GM12878 (cell line): ENCODE measurements at regions not wholly inside any gene's neighbourhood (a gene's known extent, or its start where the extent isn't known, plus 50 kb on each side); places are given as distances from the start of the nearest gene placed in this dataset.

Experiments used
- ATAC-seq: fragments of 200-7000 bp; cut with Tn5 transposase; 3 replicates; pipeline ENCODE4 v1.9.1; 2020; ENCODE audit warnings: mild to moderate bottlenecking, moderate library complexity
- BruUV-seq: library from RNA; stranded (reverse); fragments of 400-500 nt; replicated peaks from 2 replicates; lab custom pipeline; 2021; lab: Mats Ljungman, UMichigan
- CTCF ChIA-PET: fragments of 300-600 bp; sonication (Branson Sonifier 250); formaldehyde crosslinking; extraction: SDS; loops from one replicate; lab custom pipeline; 2021; ENCODE audit warnings: inconsistent platforms; lab: Yijun Ruan, JAX
- POLR2A ChIA-PET: fragments of 350-600 bp; formaldehyde crosslinking; extraction: SDS; loops from one replicate; lab custom pipeline; 2021; ENCODE audit warnings: inconsistent platforms; lab: Charles Lee
- RAD21 ChIA-PET: fragments of 300-600 bp; sonication (Branson Sonifier 250); formaldehyde crosslinking; loops from one replicate; lab custom pipeline; 2023; ENCODE audit warnings: antibody characterized with exemption; ENCODE audit not compliant: unreplicated experiment; lab: Charles Lee
- SMC1A ChIA-PET: fragments of 300-600 bp; sonication (Branson Sonifier 250); formaldehyde crosslinking; loops from one replicate; lab custom pipeline; 2023; ENCODE audit not compliant: unreplicated experiment, uncharacterized antibody; lab: Charles Lee
- DNase-seq: peaks from one replicate; pipeline ENCODE4 v3.0.0-alpha.2; 2011; ENCODE audit warnings: low read depth, low spot score
- FAIRE-seq: peaks from 3 replicates; lab custom pipeline; 2011; peaks lifted over from hg19 to GRCh38; lab: Jason Lieb, UNC
- H2AFZ ChIP-seq: 2 replicates; pipeline ENCODE4 v1.6.0; 2011; ENCODE audit warnings: low read depth, low read length, control low read depth; ENCODE audit not compliant: control insufficient read depth
- H3K27ac ChIP-seq: 2 replicates; pipeline ENCODE4 v1.5.1; 2011; ENCODE audit warnings: control low read depth; ENCODE audit not compliant: control insufficient read depth, insufficient read depth
- H3K27me3 ChIP-seq, 2 experiments: replicated peaks in 1 of 2; 2 replicates each; pipeline versions ENCODE4 v1.6.0 to v1.6.1; 2011; ENCODE audit warnings: low read length in 1 of 2; ENCODE audit not compliant: control insufficient read depth in 2 of 2, insufficient read depth in 2 of 2
- H3K36me3 ChIP-seq, 2 experiments: 2 replicates each; pipeline ENCODE4 v1.5.1; 2011; ENCODE audit warnings: low read length in 1 of 2; ENCODE audit not compliant: control insufficient read depth in 2 of 2, insufficient read depth in 2 of 2
- H3K4me1 ChIP-seq: 2 replicates; pipeline ENCODE4 v1.6.1; 2011; ENCODE audit warnings: mild to moderate bottlenecking, low read length, moderate library complexity, mixed read lengths; ENCODE audit not compliant: control insufficient read depth, insufficient read depth
- H3K4me2 ChIP-seq: 2 replicates; pipeline ENCODE4 v1.6.0; 2011; ENCODE audit warnings: control low read depth; ENCODE audit not compliant: control insufficient read depth, insufficient read depth
- H3K4me3 ChIP-seq: fragments of 200-600 bp; sonication (generic); 2 replicates; pipeline ENCODE4 v1.5.1; 2016
- H3K79me2 ChIP-seq: 2 replicates; pipeline ENCODE4 v1.6.0; 2011; ENCODE audit warnings: low read length; ENCODE audit not compliant: control insufficient read depth, insufficient read depth
- H3K9ac ChIP-seq: 2 replicates; pipeline ENCODE4 v1.8.0; 2011; ENCODE audit warnings: low read length, control low read depth, mixed read lengths; ENCODE audit not compliant: control insufficient read depth, insufficient read depth
- H3K9me3 ChIP-seq: replicated peaks from 3 replicates; pipeline ENCODE4 v1.5.1; 2011; ENCODE audit warnings: mild to moderate bottlenecking, low read length; ENCODE audit not compliant: control insufficient read depth, insufficient read depth
- H4K20me1 ChIP-seq: 2 replicates; pipeline ENCODE4 v1.6.0; 2011; ENCODE audit not compliant: control insufficient read depth, insufficient read depth
- CEBPB ChIP-seq, 2 experiments: fragments of 150-350 bp in 1 of 2; IDR thresholded peaks; 2 replicates each; pipeline ENCODE4 v1.6.1; 2012 to 2014; ENCODE audit warnings: low read depth in 2 of 2, low read length in 2 of 2, borderline replicate concordance in 1 of 2, inconsistent platforms in 1 of 2
- CHD2 ChIP-seq: IDR thresholded peaks from 2 replicates; pipeline ENCODE4 v1.6.1; 2011; ENCODE audit warnings: low read depth, low read length, improper control_type of control experiment, borderline replicate concordance
- CREB1 ChIP-seq: IDR thresholded peaks from 2 replicates; pipeline ENCODE4 v1.6.1; 2012; ENCODE audit warnings: low read depth, mild to moderate bottlenecking, inconsistent platforms
- DPF2 ChIP-seq: fragments of 450-650 bp; IDR thresholded peaks from 2 replicates; pipeline ENCODE4 v1.6.1; 2017; ENCODE audit warnings: mild to moderate bottlenecking
- EGR1 ChIP-seq, 2 experiments: IDR thresholded peaks; 1 replicate in 1 of 2; 2 replicates in 1 of 2; pipeline ENCODE4 v1.6.1; 2011 to 2012; ENCODE audit warnings: low read depth in 2 of 2, low read length in 2 of 2, borderline replicate concordance in 1 of 2, mild to moderate bottlenecking in 1 of 2, moderate library complexity in 1 of 2
- GATAD2B ChIP-seq: fragments of 450-650 bp; conservative IDR thresholded peaks from 2 replicates; pipeline ENCODE4 v1.6.1; 2017; ENCODE audit warnings: low read depth, mild to moderate bottlenecking, moderate library complexity
- HCFC1 ChIP-seq: fragments of 150-350 bp; IDR thresholded peaks from 2 replicates; pipeline ENCODE4 v1.6.1; 2014; ENCODE audit warnings: low read length
- KAT2A ChIP-seq: conservative IDR thresholded peaks from 2 replicates; pipeline ENCODE4 v1.6.1; 2011; ENCODE audit warnings: low read depth, low read length; ENCODE audit not compliant: control insufficient read depth
- MAX ChIP-seq: IDR thresholded peaks from 2 replicates; pipeline ENCODE4 v1.6.1; 2012; ENCODE audit warnings: low read depth, low read length, improper control_type of control experiment
- SREBF1 ChIP-seq: IDR thresholded peaks from 2 replicates; pipeline ENCODE4 v1.6.1; 2012; ENCODE audit warnings: mild to moderate bottlenecking, low read length
- SREBF2 ChIP-seq: IDR thresholded peaks from 2 replicates; pipeline ENCODE4 v1.6.1; 2012; ENCODE audit warnings: mild to moderate bottlenecking, low read length
- ZNF384 ChIP-seq: IDR thresholded peaks from 2 replicates; pipeline ENCODE4 v1.6.1; 2012; ENCODE audit warnings: low read depth, mild to moderate bottlenecking, low read length, improper control_type of control experiment, borderline replicate concordance
- WGBS: methylation state at CpG from one replicate; pipeline ENCODE4 v1.1.6; 2016; ENCODE audit warnings: low lambda C conversion rate; ENCODE audit not compliant: insufficient replicate concordance, insufficient coverage; ENCODE audit errors: missing lambda C conversion rate; 5-methylcytosine and 5-hydroxymethylcytosine counted together
- in situ Hi-C: fragments of 300-500 bp; cut with MboI; formaldehyde crosslinking; loops from 9 replicates; pipeline ENCODE4 v1.14.3; 2018; ENCODE audit warnings: mixed read lengths
- intact Hi-C: fragments of 100-400 bp; cut with micrococcal nuclease; formaldehyde crosslinking; loops from one replicate; pipeline ENCODE4 v1.14.2; 2022; ENCODE audit not compliant: unreplicated experiment
- TF ChIP-seq, protein P1 (sequence below): fragments of 450-650 bp; IDR thresholded peaks from 2 replicates; pipeline ENCODE4 v1.6.1; 2016; ENCODE audit warnings: mild to moderate bottlenecking
- TF ChIP-seq, protein P2 (sequence below): fragments of 450-650 bp; IDR thresholded peaks from 2 replicates; pipeline ENCODE4 v1.6.1; 2017; ENCODE audit warnings: mild to moderate bottlenecking
- TF ChIP-seq, protein P3 (sequence below): fragments of 450-650 bp; IDR thresholded peaks from 2 replicates; pipeline ENCODE4 v1.6.1; 2017; ENCODE audit warnings: mild to moderate bottlenecking, moderate library complexity
- TF ChIP-seq, protein P4 (sequence below): IDR thresholded peaks from 2 replicates; pipeline ENCODE4 v1.6.1; 2012; ENCODE audit warnings: low read depth, low read length, improper control_type of control experiment

- no peaks in the 10 kb centered on the region for H3K9me3 ChIP-seq
- no TSS peak for BruUV-seq
- H3K79me2 ChIP-seq: no peaks in the 10 kb centered on the region
- H3K9ac ChIP-seq: no peak overlapping the region
- DNase-seq: no peak
- no peak for ATAC-seq
- in situ Hi-C loops (no loop called here), intact Hi-C loops (no loop called here)
- H3K36me3 ChIP-seq: no peaks in the 10 kb centered on the region
- WGBS: 61% methylated on average over 2 of the region's 2 CpGs
- POLR2A ChIA-PET: no interaction called here
- no peaks in the 10 kb centered on the region for H3K27me3 ChIP-seq
- no peak overlapping the region for H3K27ac ChIP-seq
- H2AFZ ChIP-seq: no peak overlapping the region
- RAD21 ChIA-PET: no interaction called here
- H3K4me3 ChIP-seq: no peak overlapping the region
- no peak overlapping the region for H3K4me2 ChIP-seq
- peaks cover 20% of the 10 kb centered on the region for H3K4me1 ChIP-seq
- SMC1A ChIA-PET: no interaction called here
- no peak for TF ChIP-seq GATAD2B
- no peak for TF ChIP-seq ZNF384
- TF ChIP-seq CEBPB (IDR thresholded peaks at IDR 0.05; ENCODE audit: borderline replicate concordance in 1 of 2, low read depth in 2 of 2, low read length in 2 of 2): no peak
- TF ChIP-seq SREBF2: no peak
- TF ChIP-seq, protein P1, sequence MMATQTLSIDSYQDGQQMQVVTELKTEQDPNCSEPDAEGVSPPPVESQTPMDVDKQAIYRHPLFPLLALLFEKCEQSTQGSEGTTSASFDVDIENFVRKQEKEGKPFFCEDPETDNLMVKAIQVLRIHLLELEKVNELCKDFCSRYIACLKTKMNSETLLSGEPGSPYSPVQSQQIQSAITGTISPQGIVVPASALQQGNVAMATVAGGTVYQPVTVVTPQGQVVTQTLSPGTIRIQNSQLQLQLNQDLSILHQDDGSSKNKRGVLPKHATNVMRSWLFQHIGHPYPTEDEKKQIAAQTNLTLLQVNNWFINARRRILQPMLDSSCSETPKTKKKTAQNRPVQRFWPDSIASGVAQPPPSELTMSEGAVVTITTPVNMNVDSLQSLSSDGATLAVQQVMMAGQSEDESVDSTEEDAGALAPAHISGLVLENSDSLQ: no peak
- TF ChIP-seq, protein P2, sequence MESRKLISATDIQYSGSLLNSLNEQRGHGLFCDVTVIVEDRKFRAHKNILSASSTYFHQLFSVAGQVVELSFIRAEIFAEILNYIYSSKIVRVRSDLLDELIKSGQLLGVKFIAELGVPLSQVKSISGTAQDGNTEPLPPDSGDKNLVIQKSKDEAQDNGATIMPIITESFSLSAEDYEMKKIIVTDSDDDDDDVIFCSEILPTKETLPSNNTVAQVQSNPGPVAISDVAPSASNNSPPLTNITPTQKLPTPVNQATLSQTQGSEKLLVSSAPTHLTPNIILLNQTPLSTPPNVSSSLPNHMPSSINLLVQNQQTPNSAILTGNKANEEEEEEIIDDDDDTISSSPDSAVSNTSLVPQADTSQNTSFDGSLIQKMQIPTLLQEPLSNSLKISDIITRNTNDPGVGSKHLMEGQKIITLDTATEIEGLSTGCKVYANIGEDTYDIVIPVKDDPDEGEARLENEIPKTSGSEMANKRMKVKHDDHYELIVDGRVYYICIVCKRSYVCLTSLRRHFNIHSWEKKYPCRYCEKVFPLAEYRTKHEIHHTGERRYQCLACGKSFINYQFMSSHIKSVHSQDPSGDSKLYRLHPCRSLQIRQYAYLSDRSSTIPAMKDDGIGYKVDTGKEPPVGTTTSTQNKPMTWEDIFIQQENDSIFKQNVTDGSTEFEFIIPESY: no peak
- no peak for TF ChIP-seq SREBF1
- TF ChIP-seq, protein P3, sequence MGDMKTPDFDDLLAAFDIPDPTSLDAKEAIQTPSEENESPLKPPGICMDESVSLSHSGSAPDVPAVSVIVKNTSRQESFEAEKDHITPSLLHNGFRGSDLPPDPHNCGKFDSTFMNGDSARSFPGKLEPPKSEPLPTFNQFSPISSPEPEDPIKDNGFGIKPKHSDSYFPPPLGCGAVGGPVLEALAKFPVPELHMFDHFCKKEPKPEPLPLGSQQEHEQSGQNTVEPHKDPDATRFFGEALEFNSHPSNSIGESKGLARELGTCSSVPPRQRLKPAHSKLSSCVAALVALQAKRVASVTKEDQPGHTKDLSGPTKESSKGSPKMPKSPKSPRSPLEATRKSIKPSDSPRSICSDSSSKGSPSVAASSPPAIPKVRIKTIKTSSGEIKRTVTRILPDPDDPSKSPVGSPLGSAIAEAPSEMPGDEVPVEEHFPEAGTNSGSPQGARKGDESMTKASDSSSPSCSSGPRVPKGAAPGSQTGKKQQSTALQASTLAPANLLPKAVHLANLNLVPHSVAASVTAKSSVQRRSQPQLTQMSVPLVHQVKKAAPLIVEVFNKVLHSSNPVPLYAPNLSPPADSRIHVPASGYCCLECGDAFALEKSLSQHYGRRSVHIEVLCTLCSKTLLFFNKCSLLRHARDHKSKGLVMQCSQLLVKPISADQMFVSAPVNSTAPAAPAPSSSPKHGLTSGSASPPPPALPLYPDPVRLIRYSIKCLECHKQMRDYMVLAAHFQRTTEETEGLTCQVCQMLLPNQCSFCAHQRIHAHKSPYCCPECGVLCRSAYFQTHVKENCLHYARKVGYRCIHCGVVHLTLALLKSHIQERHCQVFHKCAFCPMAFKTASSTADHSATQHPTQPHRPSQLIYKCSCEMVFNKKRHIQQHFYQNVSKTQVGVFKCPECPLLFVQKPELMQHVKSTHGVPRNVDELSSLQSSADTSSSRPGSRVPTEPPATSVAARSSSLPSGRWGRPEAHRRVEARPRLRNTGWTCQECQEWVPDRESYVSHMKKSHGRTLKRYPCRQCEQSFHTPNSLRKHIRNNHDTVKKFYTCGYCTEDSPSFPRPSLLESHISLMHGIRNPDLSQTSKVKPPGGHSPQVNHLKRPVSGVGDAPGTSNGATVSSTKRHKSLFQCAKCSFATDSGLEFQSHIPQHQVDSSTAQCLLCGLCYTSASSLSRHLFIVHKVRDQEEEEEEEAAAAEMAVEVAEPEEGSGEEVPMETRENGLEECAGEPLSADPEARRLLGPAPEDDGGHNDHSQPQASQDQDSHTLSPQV: no peak
- no peak for TF ChIP-seq CHD2
- TF ChIP-seq, protein P4, sequence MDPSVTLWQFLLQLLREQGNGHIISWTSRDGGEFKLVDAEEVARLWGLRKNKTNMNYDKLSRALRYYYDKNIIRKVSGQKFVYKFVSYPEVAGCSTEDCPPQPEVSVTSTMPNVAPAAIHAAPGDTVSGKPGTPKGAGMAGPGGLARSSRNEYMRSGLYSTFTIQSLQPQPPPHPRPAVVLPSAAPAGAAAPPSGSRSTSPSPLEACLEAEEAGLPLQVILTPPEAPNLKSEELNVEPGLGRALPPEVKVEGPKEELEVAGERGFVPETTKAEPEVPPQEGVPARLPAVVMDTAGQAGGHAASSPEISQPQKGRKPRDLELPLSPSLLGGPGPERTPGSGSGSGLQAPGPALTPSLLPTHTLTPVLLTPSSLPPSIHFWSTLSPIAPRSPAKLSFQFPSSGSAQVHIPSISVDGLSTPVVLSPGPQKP: no peak
- no peak for TF ChIP-seq CREB1
- TF ChIP-seq DPF2: no peak
- TF ChIP-seq HCFC1: no peak
- TF ChIP-seq EGR1 (IDR thresholded peaks at IDR 0.05; ENCODE audit: borderline replicate concordance in 1 of 2, low read depth in 2 of 2, low read length in 2 of 2): no peak
- TF ChIP-seq MAX: no peak
- TF ChIP-seq KAT2A: no peak
- CTCF ChIA-PET: no interaction called here
- FAIRE-seq: no peak
- H4K20me1 ChIP-seq: no peaks in the 10 kb centered on the region
These were observed 505.1 kb downstream of the IGSF11 start for GRCh38 chr3:118529554-118529953.
